Colonic mucosa (tissue), 4 donors: ENCODE measurements at regions not wholly inside any gene's neighbourhood (a gene's known extent, or its start where the extent isn't known, plus 50 kb on each side); places are given as distances from the start of the nearest gene placed in this dataset.

Source experiments
- DNase-seq: peaks from one replicate; pipeline ENCODE4 v3.0.0-alpha.2; 2020
- H3K27ac ChIP-seq: fragments of 200-600 bp; one replicate; pipeline ENCODE4 v1.8.0; 2021
- H3K27me3 ChIP-seq: fragments of 200-600 bp; one replicate; pipeline ENCODE4 v1.8.0; 2021
- H3K36me3 ChIP-seq: fragments of 200-600 bp; one replicate; pipeline ENCODE4 v1.8.0; 2021
- H3K4me1 ChIP-seq: fragments of 200-600 bp; one replicate; pipeline ENCODE4 v1.8.0; 2021; ENCODE audit warnings: mild to moderate bottlenecking
- H3K4me3 ChIP-seq: fragments of 200-600 bp; one replicate; pipeline ENCODE4 v1.8.0; 2021
- H3K9ac ChIP-seq, 2 donors: one replicate each; pipeline ENCODE4 v1.7.0; 2013; ENCODE audit warnings: control low read depth in 2 of 2, low read depth in 2 of 2, low read length in 2 of 2
- H3K9me3 ChIP-seq: fragments of 200-600 bp; one replicate; pipeline ENCODE4 v1.8.0; 2021
- intact Hi-C: fragments of 100-400 bp; cut with DNase I; formaldehyde crosslinking; loops from one replicate; pipeline ENCODE4 v1.14.1; 2022
- TF ChIP-seq, protein P1 (sequence below): fragments of 200-600 bp; IDR thresholded peaks from one replicate; pipeline ENCODE4 v1.8.0; 2022; ENCODE audit warnings: antibody characterized with exemption, mild to moderate bottlenecking
- donor health status: healthy.
- donor health status: DM: no; HTN: no; CAD: no.
- donor health status: DM: no; HTN: no; CAD: no.

DNA sequence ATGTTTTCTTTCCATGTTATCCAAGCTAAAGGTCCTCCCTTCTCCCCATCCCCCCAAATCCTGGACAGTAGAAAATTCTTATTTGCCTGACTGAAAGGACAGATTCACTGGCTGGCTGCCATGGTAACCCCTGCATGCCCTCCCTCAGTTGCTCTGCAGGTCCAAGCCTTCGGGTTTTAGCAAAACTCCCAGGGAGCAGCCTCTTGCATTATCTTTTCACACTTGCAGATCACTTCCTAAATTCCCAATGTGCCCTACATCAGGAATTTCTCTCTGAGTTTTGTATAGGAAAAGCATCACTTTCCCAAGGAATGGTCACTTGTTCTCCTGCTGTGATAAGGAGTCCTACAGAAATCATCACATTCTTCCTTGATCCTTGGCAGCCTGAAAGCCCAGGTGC lies 75.0 kb upstream of the TENM4 start:
- Histone ChIP-seq H3K27me3 (no peaks in the 10 kb centered on the region), H3K36me3 (no peaks in the 10 kb centered on the region), H3K9me3 (no peaks in the 10 kb centered on the region), H3K9ac (no peak overlapping the region), H3K4me3 (no peak overlapping the region), H3K27ac (no peak overlapping the region), H3K4me1 (no peaks in the 10 kb centered on the region)
- TF ChIP-seq, protein P1, sequence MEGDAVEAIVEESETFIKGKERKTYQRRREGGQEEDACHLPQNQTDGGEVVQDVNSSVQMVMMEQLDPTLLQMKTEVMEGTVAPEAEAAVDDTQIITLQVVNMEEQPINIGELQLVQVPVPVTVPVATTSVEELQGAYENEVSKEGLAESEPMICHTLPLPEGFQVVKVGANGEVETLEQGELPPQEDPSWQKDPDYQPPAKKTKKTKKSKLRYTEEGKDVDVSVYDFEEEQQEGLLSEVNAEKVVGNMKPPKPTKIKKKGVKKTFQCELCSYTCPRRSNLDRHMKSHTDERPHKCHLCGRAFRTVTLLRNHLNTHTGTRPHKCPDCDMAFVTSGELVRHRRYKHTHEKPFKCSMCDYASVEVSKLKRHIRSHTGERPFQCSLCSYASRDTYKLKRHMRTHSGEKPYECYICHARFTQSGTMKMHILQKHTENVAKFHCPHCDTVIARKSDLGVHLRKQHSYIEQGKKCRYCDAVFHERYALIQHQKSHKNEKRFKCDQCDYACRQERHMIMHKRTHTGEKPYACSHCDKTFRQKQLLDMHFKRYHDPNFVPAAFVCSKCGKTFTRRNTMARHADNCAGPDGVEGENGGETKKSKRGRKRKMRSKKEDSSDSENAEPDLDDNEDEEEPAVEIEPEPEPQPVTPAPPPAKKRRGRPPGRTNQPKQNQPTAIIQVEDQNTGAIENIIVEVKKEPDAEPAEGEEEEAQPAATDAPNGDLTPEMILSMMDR, result no peak
- no peak for DNase-seq
- intact Hi-C loops, result no loop called here

DNA sequence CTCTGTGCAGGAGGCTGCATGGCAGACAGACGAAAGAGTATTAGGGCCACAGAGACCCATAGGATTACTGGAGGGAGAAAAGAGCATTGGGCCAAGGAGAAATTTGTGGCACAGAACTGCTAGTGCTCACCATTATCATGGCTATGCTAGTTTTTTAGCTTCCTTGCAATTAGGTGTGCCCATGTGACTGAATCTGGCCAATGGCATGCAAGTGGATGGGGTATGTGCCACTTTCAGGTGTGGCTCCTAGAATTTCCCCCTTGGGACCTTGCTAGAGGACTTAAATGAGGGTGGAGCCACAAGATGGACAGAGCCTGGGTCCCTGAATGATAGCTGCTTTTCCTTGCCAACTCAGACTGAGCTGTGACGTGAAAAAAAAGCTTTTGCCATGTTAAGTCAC lies 73.9 kb upstream of the TENM4 start:
- Histone ChIP-seq H3K9ac (no peak overlapping the region), H3K4me1 (no peaks in the 10 kb centered on the region), H3K4me3 (no peak overlapping the region), H3K36me3 (no peaks in the 10 kb centered on the region), H3K9me3 (no peaks in the 10 kb centered on the region), H3K27me3 (no peaks in the 10 kb centered on the region), H3K27ac (no peak overlapping the region)
- TF ChIP-seq, protein P1, result no peak
- no peak for DNase-seq
- intact Hi-C loops, result no loop called here

- DNase-seq, result no peak
- intact Hi-C loops, result no loop called here
- TF ChIP-seq, protein P1, result no peak
These were observed 73.5 kb upstream of the TENM4 start for GRCh38 chr11:79514290-79514689.

GRCh38 chr11:79512706-79513469 lies 72.1 kb upstream of the TENM4 start:
- intact Hi-C loops, result no loop called here
- H3K4me1 ChIP-seq, result no peaks in the 10 kb centered on the region
- H3K27me3 ChIP-seq, result no peaks in the 10 kb centered on the region
- H3K9ac ChIP-seq, result no peak overlapping the region
- TF ChIP-seq, protein P1, result no peak
- H3K36me3 ChIP-seq, result no peaks in the 10 kb centered on the region
- no peaks in the 10 kb centered on the region for H3K9me3 ChIP-seq
- H3K27ac ChIP-seq, result no peak overlapping the region
- H3K4me3 ChIP-seq, result no peak overlapping the region
- no peak for DNase-seq

More at GRCh38 chr11:79514290-79514689, 73.5 kb upstream of the TENM4 start:
- Histone ChIP-seq H3K36me3 (no peaks in the 10 kb centered on the region), H3K4me3 (no peak overlapping the region), H3K27me3 (no peaks in the 10 kb centered on the region), H3K9me3 (no peaks in the 10 kb centered on the region), H3K9ac (no peak overlapping the region), H3K4me1 (no peaks in the 10 kb centered on the region), H3K27ac (no peak overlapping the region)

DNA sequence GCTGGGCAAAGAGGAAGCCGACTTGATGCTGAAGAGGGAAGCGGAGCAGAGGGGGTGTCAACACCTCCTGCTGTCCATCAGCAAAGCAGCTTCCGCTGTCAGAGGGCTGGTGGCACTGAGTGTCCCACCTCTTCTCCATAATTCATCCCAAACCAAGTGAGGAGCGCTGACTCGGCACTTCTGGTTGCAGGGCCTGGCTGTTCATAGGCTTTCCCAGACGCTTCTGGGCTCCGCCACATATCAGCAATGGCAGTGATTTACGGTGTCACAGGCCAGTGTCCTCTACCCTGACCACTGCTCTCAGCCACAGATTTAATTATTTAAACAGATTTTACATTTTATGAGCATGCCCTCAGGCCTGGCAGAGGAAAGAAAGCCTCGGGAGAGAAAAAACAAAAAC lies 70.1 kb upstream of the TENM4 start:
- TF ChIP-seq, protein P1, result no peak
- Histone ChIP-seq H3K36me3 (no peaks in the 10 kb centered on the region), H3K4me3 (no peak overlapping the region), H3K4me1 (no peaks in the 10 kb centered on the region), H3K27ac (no peak overlapping the region), H3K27me3 (no peaks in the 10 kb centered on the region), H3K9ac (no peak overlapping the region), H3K9me3 (no peaks in the 10 kb centered on the region)
- intact Hi-C loops, result no loop called here
- DNase-seq, result no peak
